ENCODE measurements at regions not wholly inside any gene's neighbourhood (a gene's known extent, or its start where the extent isn't known, plus 50 kb on each side); places are given as distances from the start of the nearest gene placed in this dataset.

DNA sequence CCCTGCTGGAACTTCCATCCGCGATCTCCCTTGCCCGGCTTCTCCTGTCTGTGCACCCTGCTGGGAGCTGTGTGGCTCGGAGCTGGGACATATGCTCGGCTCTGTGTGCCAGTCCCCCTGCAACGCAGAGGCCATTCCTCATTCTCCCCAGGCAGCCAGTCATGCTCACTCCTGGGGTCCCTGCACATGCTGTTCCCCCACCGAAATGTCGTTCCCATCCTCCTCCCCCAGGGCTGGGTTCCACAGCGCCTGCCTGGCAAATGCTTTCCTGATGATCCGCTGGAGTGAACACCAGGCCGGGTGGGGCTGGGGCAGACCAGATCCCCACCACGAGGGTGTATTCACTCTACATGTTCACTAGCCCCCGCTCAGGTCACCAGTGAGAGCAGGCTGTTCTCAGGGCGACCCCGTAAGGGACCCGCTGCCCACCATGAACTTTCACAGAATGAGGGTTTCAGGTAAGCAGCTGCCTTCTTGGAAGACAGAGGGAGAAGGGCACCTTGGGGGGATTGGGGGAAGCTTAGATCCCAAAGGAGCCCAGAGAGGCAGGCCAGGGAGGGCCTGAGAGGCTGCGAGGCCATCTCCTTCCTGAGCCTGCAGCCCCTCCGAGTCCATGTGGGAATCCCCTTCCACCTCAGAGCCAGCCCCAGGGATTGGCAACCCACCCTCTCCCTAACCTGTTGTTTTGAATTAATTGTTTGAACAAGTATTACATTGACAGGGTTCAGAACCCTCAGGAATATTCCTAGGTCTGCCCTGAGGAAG, 88.7 kb upstream of the IQSEC1 start:
- no peak for TF ChIP-seq POLR2AphosphoS5 (IDR thresholded peaks at IDR 0.05)
- no peak for TF ChIP-seq POLR2A (IDR thresholded peaks at IDR 0.05)
- TF ChIP-seq, protein P1, sequence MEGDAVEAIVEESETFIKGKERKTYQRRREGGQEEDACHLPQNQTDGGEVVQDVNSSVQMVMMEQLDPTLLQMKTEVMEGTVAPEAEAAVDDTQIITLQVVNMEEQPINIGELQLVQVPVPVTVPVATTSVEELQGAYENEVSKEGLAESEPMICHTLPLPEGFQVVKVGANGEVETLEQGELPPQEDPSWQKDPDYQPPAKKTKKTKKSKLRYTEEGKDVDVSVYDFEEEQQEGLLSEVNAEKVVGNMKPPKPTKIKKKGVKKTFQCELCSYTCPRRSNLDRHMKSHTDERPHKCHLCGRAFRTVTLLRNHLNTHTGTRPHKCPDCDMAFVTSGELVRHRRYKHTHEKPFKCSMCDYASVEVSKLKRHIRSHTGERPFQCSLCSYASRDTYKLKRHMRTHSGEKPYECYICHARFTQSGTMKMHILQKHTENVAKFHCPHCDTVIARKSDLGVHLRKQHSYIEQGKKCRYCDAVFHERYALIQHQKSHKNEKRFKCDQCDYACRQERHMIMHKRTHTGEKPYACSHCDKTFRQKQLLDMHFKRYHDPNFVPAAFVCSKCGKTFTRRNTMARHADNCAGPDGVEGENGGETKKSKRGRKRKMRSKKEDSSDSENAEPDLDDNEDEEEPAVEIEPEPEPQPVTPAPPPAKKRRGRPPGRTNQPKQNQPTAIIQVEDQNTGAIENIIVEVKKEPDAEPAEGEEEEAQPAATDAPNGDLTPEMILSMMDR (IDR thresholded peaks at IDR 0.05): no peak
- no peak for TF ChIP-seq EP300 (IDR thresholded peaks at IDR 0.05)
- H3K4me3 ChIP-seq: no peak overlapping the region
- no peak for ATAC-seq
- H3K36me3 ChIP-seq: no peaks in the 10 kb centered on the region
- 75% methylated on average over 8 of the region's 18 CpGs; no CpG with 5 or more reads in 1 of the 2 donors for WGBS, 2 donors (ENCODE audit: low coverage in 1 of 2)
- peaks cover 8% of the 10 kb centered on the region for H3K27me3 ChIP-seq
- no peak overlapping the region for H3K27ac ChIP-seq
- peaks cover 0 to 7% (median 0%) of the 10 kb centered on the region in 3 donors for H3K9me3 ChIP-seq
- H3K4me1 ChIP-seq: no peaks in the 10 kb centered on the region

DNA sequence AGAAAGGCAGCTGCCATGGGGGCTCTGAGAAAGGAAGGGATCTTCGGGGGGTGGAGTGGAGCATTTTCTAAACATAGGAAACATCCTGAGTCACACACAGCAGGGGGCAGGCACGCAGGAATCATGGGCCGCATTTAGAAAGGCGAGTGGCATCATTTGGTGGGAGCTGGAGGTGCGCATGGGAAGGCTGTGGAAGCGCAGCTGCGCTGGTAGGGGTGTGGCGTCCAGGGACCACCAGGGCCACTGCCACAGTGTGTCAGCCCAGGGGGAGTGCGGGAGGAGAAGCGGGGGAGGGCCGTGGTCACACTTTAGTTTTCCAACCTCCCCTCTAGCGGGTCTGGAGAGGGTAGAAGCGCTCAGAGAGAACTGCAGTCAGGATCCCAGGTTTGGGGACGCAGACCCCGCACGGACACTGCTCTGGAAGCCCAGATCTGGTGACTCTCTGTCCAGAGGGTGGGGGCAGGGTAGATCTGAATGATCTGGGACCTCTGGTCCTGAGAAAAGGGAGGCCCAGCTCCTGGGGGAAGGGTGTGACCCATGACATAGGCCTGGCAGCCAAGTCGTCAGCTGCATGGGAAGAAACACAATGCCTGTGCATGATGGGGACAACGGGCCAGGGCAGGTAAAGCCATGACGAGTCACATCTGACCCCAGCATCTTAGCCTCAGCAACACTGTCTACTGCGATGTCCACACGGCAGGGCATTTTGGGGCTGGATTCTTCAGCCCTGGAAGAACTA, 88.0 kb upstream of the IQSEC1 start:
- Histone ChIP-seq H3K36me3 (no peaks in the 10 kb centered on the region), H3K27ac (no peak overlapping the region), H3K9me3 (peaks cover 0 to 15% (median 0%) of the 10 kb centered on the region in 3 donors), H3K4me3 (no peak overlapping the region), H3K27me3 (peaks cover 8% of the 10 kb centered on the region), H3K4me1 (no peaks in the 10 kb centered on the region)
- no peak for ATAC-seq
- 55 to 57% methylated on average over 3 to 11 of the region's 21 CpGs for WGBS, 2 donors (ENCODE audit: low coverage in 1 of 2)
- TF ChIP-seq, protein P1 (IDR thresholded peaks at IDR 0.05): no peak
- no peak for TF ChIP-seq POLR2A (IDR thresholded peaks at IDR 0.05)

DNA sequence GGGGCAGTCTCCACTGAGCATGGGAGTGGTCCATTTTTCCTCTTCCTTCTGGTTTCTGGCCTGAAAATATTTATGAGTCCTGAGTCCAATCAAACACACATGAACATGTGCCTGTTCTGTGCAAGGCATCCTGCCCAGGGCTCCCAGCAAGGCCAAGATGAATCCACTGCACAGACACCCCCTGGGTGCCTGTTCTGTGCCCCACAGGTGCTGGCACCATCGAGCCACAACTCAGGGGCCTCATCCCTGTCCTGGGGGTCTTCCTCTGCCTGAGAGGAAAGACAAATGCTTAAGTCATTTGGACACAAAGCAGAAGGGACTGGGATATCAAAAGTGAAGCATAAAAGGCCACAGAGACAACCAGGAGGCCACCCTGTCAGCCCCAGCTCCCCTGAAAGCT, 87.4 kb upstream of the IQSEC1 start:
- Histone ChIP-seq H3K27me3 (peaks cover 8% of the 10 kb centered on the region), H3K27ac (no peak overlapping the region), H3K9me3 (peaks cover 0 to 20% (median 0%) of the 10 kb centered on the region in 3 donors), H3K4me1 (no peaks in the 10 kb centered on the region), H3K4me3 (no peak overlapping the region), H3K36me3 (no peaks in the 10 kb centered on the region)
- no CpG with 5 or more reads among the region's 1 CpG for WGBS, 2 donors (ENCODE audit: low coverage in 1 of 2)
- ATAC-seq: no peak
- TF ChIP-seq POLR2A (IDR thresholded peaks at IDR 0.05) (no peak), POLR2AphosphoS5 (IDR thresholded peaks at IDR 0.05) (no peak), EP300 (IDR thresholded peaks at IDR 0.05) (no peak)
- TF ChIP-seq, protein P1 (IDR thresholded peaks at IDR 0.05): no peak

DNA sequence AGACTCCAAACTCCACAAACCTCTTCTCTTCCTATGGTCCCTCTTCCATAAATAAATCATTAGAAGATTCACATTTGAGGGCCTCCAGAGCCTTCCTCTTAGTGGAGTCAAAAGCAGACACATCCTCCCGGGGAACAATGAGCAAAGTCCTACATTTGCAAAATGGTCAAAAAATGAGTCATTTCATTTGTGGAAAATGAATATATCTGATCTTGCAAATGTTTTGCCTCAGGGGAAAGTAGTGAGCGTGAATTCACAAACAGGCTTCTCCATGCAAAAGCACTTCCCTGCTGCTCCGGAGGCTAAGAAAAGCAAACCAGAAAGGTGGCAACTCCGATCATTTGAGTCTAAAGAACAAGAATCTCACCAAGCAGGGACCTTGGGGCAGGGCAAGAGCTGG, 86.7 kb upstream of the IQSEC1 start:
- ATAC-seq: no peak
- no peak for TF ChIP-seq POLR2A (IDR thresholded peaks at IDR 0.05)
- no peak for TF ChIP-seq EP300 (IDR thresholded peaks at IDR 0.05)
- TF ChIP-seq POLR2AphosphoS5 (IDR thresholded peaks at IDR 0.05): no peak
- TF ChIP-seq, protein P1 (IDR thresholded peaks at IDR 0.05): no peak
- Histone ChIP-seq H3K4me1 (no peaks in the 10 kb centered on the region), H3K27ac (no peak overlapping the region), H3K27me3 (peaks cover 8% of the 10 kb centered on the region), H3K36me3 (no peaks in the 10 kb centered on the region), H3K4me3 (no peak overlapping the region), H3K9me3 (peaks cover 0 to 27% (median 0%) of the 10 kb centered on the region in 3 donors)
- WGBS, 2 donors (ENCODE audit: low coverage in 1 of 2): 64 to 73% methylated on average over 4 of the region's 4 CpGs

Data from gastroesophageal sphincter (tissue), 4 donors.